Activated naive CD4-positive, alpha-beta T cell (primary cell): ENCODE measurements at regions not wholly inside any gene's neighbourhood (a gene's known extent, or its start where the extent isn't known, plus 50 kb on each side); places are given as distances from the start of the nearest gene placed in this dataset.

ENCODE experiments used
- DNase-seq, 4 experiments: peaks; one replicate each; lab custom pipeline; 2025; lab: John Stamatoyannopoulos, UW

GRCh38 chr7:21029006-21029405 is 242.3 kb upstream of the SP8 start:
- DNase-seq = no peak

GRCh38 chr7:21030237-21030871 is 243.7 kb upstream of the SP8 start:
- DNase-seq = no peak

GRCh38 chr7:21041252-21041651 is 254.6 kb upstream of the SP8 start:
- no peak for DNase-seq

- DNase-seq = no peak
Observed at GRCh38 chr7:21041666-21042065, 255.0 kb upstream of the SP8 start.

- no peak for DNase-seq
Observed at GRCh38 chr7:21044384-21044783, 257.7 kb upstream of the SP8 start.

- DNase-seq = no peak
Observed at GRCh38 chr7:21044913-21045568, 258.4 kb upstream of the SP8 start.

GRCh38 chr7:21051865-21052264 is 265.2 kb upstream of the SP8 start:
- no peak for DNase-seq

- DNase-seq = no peak
Observed at GRCh38 chr7:21054427-21055112, 267.9 kb upstream of the SP8 start.

GRCh38 chr7:21059069-21059468 is 272.4 kb upstream of the SP8 start:
- DNase-seq = no peak

- DNase-seq = no peak
Observed at GRCh38 chr7:21063106-21063505, 276.4 kb upstream of the SP8 start.

- DNase-seq = no peak
Observed at GRCh38 chr7:21064698-21065648, 278.3 kb upstream of the SP8 start.

GRCh38 chr7:21066221-21066620 is 279.5 kb upstream of the SP8 start:
- no peak for DNase-seq

GRCh38 chr7:21067216-21067615 is 280.5 kb upstream of the SP8 start:
- no peak for DNase-seq

- no peak for DNase-seq
Observed at GRCh38 chr7:21070571-21071090, 283.9 kb upstream of the SP8 start.

- DNase-seq = no peak
Observed at GRCh38 chr7:21071561-21072501, 285.1 kb upstream of the SP8 start.

- no peak for DNase-seq
Observed at GRCh38 chr7:21076054-21076453, 289.4 kb upstream of the SP8 start.

- no peak for DNase-seq
Observed at GRCh38 chr7:21076574-21076973, 289.9 kb upstream of the SP8 start.

GRCh38 chr7:21077602-21078001 is 290.9 kb upstream of the SP8 start:
- DNase-seq = no peak

- no peak for DNase-seq
Observed at GRCh38 chr7:21084286-21084685, 297.6 kb upstream of the SP8 start.

GRCh38 chr7:21086688-21087087 is 300.0 kb upstream of the SP8 start:
- no peak for DNase-seq

- DNase-seq = no peak
Observed at GRCh38 chr7:21089653-21090052, 303.0 kb upstream of the SP8 start.
